ENCODE measurements at regions not wholly inside any gene's neighbourhood (a gene's known extent, or its start where the extent isn't known, plus 50 kb on each side); places are given as distances from the start of the nearest gene placed in this dataset.

GRCh38 chr6:3640868-3641267 lies 110.6 kb downstream of the PXDC1 start:
- no peaks in the 10 kb centered on the region for H3K9me3 ChIP-seq (ENCODE audit: low read depth)
- H3K27me3 ChIP-seq: no peaks in the 10 kb centered on the region
- DNase-seq (ENCODE audit: low read depth in 1 of 2, low spot score in 1 of 2): no peak
- no peak overlapping the region for H3K27ac ChIP-seq
- H3K4me1 ChIP-seq (ENCODE audit: low read depth): no peaks in the 10 kb centered on the region
- no peak for TF ChIP-seq CTCF (IDR thresholded peaks at IDR 0.05; ENCODE audit: low read depth, low read length)
- H3K36me3 ChIP-seq: no peaks in the 10 kb centered on the region
- no peak overlapping the region for H3K4me3 ChIP-seq

GRCh38 chr6:3638662-3639061 lies 112.9 kb downstream of the PXDC1 start:
- DNase-seq (ENCODE audit: low read depth in 1 of 2, low spot score in 1 of 2): no peak
- Histone ChIP-seq H3K4me1 (ENCODE audit: low read depth) (no peaks in the 10 kb centered on the region), H3K9me3 (ENCODE audit: low read depth) (no peaks in the 10 kb centered on the region), H3K27ac (no peak overlapping the region), H3K36me3 (no peaks in the 10 kb centered on the region), H3K4me3 (no peak overlapping the region), H3K27me3 (no peaks in the 10 kb centered on the region)
- no peak for TF ChIP-seq CTCF (IDR thresholded peaks at IDR 0.05; ENCODE audit: low read depth, low read length)

- Histone ChIP-seq H3K27ac (no peak overlapping the region), H3K4me3 (no peak overlapping the region), H3K4me1 (ENCODE audit: low read depth) (no peaks in the 10 kb centered on the region), H3K9me3 (ENCODE audit: low read depth) (no peaks in the 10 kb centered on the region), H3K27me3 (no peaks in the 10 kb centered on the region), H3K36me3 (no peaks in the 10 kb centered on the region)
- DNase-seq (ENCODE audit: low read depth in 1 of 2, low spot score in 1 of 2): no peak
- TF ChIP-seq CTCF (IDR thresholded peaks at IDR 0.05; ENCODE audit: low read depth, low read length): no peak
These were observed 115.5 kb downstream of the PXDC1 start for GRCh38 chr6:3636060-3636459.

- H3K36me3 ChIP-seq: no peaks in the 10 kb centered on the region
- H3K9me3 ChIP-seq (ENCODE audit: low read depth): no peaks in the 10 kb centered on the region
- no peak for DNase-seq (ENCODE audit: low read depth in 1 of 2, low spot score in 1 of 2)
- no peak overlapping the region for H3K27ac ChIP-seq
- H3K4me1 ChIP-seq (ENCODE audit: low read depth): no peaks in the 10 kb centered on the region
- no peaks in the 10 kb centered on the region for H3K27me3 ChIP-seq
- H3K4me3 ChIP-seq: no peak overlapping the region
- no peak for TF ChIP-seq CTCF (IDR thresholded peaks at IDR 0.05; ENCODE audit: low read depth, low read length)
These were observed 116.0 kb downstream of the PXDC1 start for GRCh38 chr6:3635482-3635881.

GRCh38 chr6:3634280-3634816 lies 117.2 kb downstream of the PXDC1 start:
- H3K9me3 ChIP-seq (ENCODE audit: low read depth): no peaks in the 10 kb centered on the region
- no peaks in the 10 kb centered on the region for H3K4me1 ChIP-seq (ENCODE audit: low read depth)
- no peak for DNase-seq (ENCODE audit: low read depth in 1 of 2, low spot score in 1 of 2)
- H3K4me3 ChIP-seq: no peak overlapping the region
- no peak overlapping the region for H3K27ac ChIP-seq
- H3K36me3 ChIP-seq: no peaks in the 10 kb centered on the region
- TF ChIP-seq CTCF (IDR thresholded peaks at IDR 0.05; ENCODE audit: low read depth, low read length): no peak
- no peaks in the 10 kb centered on the region for H3K27me3 ChIP-seq

GRCh38 chr6:3633711-3634110 lies 117.8 kb downstream of the PXDC1 start:
- H3K9me3 ChIP-seq (ENCODE audit: low read depth): no peaks in the 10 kb centered on the region
- no peak for DNase-seq (ENCODE audit: low read depth in 1 of 2, low spot score in 1 of 2)
- H3K27me3 ChIP-seq: no peaks in the 10 kb centered on the region
- no peaks in the 10 kb centered on the region for H3K36me3 ChIP-seq
- no peaks in the 10 kb centered on the region for H3K4me1 ChIP-seq (ENCODE audit: low read depth)
- no peak for TF ChIP-seq CTCF (IDR thresholded peaks at IDR 0.05; ENCODE audit: low read depth, low read length)
- no peak overlapping the region for H3K4me3 ChIP-seq
- H3K27ac ChIP-seq: no peak overlapping the region
